ENCODE measurements at regions not wholly inside any gene's neighbourhood (a gene's known extent, or its start where the extent isn't known, plus 50 kb on each side); places are given as distances from the start of the nearest gene placed in this dataset.
A peak's percentile ranks its signal among the peaks of the same experiment; 100 is the strongest.

DNA sequence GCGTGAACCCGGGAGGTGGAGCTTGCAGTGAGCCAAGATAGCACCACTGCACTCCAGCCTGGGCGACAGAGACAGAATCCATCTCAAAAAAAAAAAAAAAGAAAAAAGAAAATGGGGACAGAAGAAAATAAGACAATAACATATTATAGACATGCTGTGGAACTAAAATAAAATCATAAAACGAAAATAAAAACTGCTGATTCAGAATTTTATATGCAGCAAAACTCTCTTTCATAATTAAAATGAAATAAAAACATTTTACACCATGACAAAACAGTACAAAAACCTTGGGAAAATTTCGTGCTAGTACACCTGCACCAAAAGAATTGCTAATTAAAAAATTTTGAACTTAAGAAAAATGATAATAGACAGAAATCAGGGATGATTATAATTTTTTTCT, 2245.1 kb downstream of the PCDH9 start (continued):
- TF ChIP-seq REST (IDR thresholded peaks at IDR 0.05; ENCODE audit: unreplicated experiment) (no peak), EZH2phosphoT487 (IDR thresholded peaks at IDR 0.05; ENCODE audit: unreplicated experiment) (no peak), CREB1 (CRISPR knock-in tag; IDR thresholded peaks at IDR 0.05; ENCODE audit: low read depth) (no peak), EZH2 (IDR thresholded peaks at IDR 0.05; ENCODE audit: low read depth, unreplicated experiment) (no peak), NANOG (IDR thresholded peaks at IDR 0.05; ENCODE audit: borderline replicate concordance) (no peak)

DNA sequence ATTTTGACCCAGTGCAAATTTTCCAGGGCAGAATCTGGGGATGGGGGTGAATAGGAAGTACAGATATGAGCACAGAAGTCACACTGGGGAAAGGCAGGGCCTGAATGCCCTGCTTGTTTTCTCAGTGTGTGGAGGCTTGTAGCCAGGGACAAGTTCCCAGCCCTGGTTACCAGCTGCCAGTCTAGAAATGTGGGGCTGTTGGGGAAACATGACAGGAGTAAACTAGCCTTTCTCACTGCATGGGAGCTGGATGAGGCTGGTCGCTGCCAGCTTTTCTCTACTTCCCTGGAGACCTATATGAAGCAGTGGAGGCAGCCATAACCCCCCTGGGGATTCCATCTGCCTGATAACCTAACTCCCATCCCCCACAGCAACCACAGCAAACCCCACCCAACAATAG, 2267.7 kb downstream of the PCDH9 start:
- H2AFZ ChIP-seq: peak overlapping the region; percentile 59; the same call in 1 of the 2 replicates
- H3K4me2 ChIP-seq: no peak overlapping the region
- no peaks in the 10 kb centered on the region for H3K79me2 ChIP-seq (replicated peaks; ENCODE audit: insufficient read depth)
- no peak for ATAC-seq
- no peaks in the 10 kb centered on the region for H3K9me2 ChIP-seq (ENCODE audit: insufficient read depth)
- Mint-ChIP-seq H3K27me3 (ENCODE audit: insufficient read depth, low read depth, poor library complexity) (no peaks in the 10 kb centered on the region), H3K4me3 (no peak overlapping the region), H3K4me1 (no peaks in the 10 kb centered on the region), H3K27ac (peak overlapping the region; percentile 62; the same call in 1 of the 2 replicates), H3K9me3 (no peaks in the 10 kb centered on the region), H3K36me3 (ENCODE audit: low read depth) (no peaks in the 10 kb centered on the region)
- no peaks in the 10 kb centered on the region for H4K20me1 ChIP-seq (replicated peaks; ENCODE audit: insufficient read depth)
- H3K4me3 ChIP-seq: no peak overlapping the region
- no peaks in the 10 kb centered on the region for H3K27me3 ChIP-seq (ENCODE audit: insufficient read depth)
- no peak for DNase-seq (ENCODE audit: low spot score)
- H3K36me3 ChIP-seq (ENCODE audit: insufficient read depth): no peaks in the 10 kb centered on the region
- no peak overlapping the region for H3K27ac ChIP-seq (ENCODE audit: low read depth)
- no peaks in the 10 kb centered on the region for H3F3A ChIP-seq (replicated peaks; ENCODE audit: low read depth)
- no peaks in the 10 kb centered on the region for H3K4me1 ChIP-seq (ENCODE audit: insufficient read depth)
- TF ChIP-seq EZH2 (IDR thresholded peaks at IDR 0.05; ENCODE audit: low read depth, unreplicated experiment) (no peak), REST (IDR thresholded peaks at IDR 0.05; ENCODE audit: unreplicated experiment) (no peak), ZNF331 (CRISPR knock-in tag; IDR thresholded peaks at IDR 0.05; ENCODE audit: low read depth) (no peak), JUNB (IDR thresholded peaks at IDR 0.05; ENCODE audit: unreplicated experiment) (no peak), CREB1 (CRISPR knock-in tag; IDR thresholded peaks at IDR 0.05; ENCODE audit: low read depth) (no peak), EZH2phosphoT487 (IDR thresholded peaks at IDR 0.05; ENCODE audit: unreplicated experiment) (no peak), NANOG (IDR thresholded peaks at IDR 0.05; ENCODE audit: borderline replicate concordance) (no peak), ZNF462 (CRISPR knock-in tag; IDR thresholded peaks at IDR 0.05) (no peak)
- TF ChIP-seq, protein P1, sequence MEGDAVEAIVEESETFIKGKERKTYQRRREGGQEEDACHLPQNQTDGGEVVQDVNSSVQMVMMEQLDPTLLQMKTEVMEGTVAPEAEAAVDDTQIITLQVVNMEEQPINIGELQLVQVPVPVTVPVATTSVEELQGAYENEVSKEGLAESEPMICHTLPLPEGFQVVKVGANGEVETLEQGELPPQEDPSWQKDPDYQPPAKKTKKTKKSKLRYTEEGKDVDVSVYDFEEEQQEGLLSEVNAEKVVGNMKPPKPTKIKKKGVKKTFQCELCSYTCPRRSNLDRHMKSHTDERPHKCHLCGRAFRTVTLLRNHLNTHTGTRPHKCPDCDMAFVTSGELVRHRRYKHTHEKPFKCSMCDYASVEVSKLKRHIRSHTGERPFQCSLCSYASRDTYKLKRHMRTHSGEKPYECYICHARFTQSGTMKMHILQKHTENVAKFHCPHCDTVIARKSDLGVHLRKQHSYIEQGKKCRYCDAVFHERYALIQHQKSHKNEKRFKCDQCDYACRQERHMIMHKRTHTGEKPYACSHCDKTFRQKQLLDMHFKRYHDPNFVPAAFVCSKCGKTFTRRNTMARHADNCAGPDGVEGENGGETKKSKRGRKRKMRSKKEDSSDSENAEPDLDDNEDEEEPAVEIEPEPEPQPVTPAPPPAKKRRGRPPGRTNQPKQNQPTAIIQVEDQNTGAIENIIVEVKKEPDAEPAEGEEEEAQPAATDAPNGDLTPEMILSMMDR (conservative IDR thresholded peaks at IDR 0.05; ENCODE audit: low read depth in 2 of 2): no peak

Data from GM23338 (cell line).